ENCODE measurements at regions not wholly inside any gene's neighbourhood (a gene's known extent, or its start where the extent isn't known, plus 50 kb on each side); places are given as distances from the start of the nearest gene placed in this dataset.

DNA sequence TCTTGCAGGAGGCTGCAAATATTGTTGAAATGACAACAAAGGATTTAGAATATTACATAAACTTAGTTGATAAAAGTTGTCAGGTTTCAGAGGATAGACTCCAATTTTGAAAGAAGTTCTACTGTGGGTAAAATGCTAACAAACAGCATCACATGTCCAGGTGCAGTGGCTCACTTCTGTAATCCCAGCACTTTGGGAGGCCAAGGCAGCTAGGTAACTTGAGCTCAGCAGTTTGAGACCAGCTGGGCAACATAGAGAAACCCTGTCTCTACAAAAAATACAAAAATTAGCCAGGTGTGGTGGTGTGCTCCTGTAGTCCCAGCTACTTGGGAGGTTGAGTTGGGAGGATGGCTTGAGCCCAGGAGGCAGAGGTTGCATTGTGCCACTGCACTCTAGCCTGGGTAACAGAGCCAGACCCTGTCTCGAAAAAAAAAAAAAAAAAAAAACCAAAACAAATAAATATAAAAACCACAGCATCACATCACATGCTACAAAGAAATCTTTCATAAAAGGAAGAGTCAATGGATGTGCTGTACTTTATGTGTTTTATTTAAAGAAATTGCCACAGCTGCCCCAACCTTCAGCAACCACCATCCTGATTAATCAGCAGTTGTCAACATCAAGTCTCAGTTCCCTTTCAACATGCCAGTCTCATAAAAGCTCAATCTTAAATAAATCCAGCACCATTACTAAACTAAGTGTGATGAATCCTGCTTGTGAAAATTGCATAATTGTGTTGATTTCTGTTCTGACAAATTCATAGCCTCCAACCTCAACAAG is 83.2 kb upstream of the MBL2 start:
- no peak for TF ChIP-seq POLR2AphosphoS5 (IDR thresholded peaks at IDR 0.05; ENCODE audit: low read depth, low read length)
- no peak for TF ChIP-seq POLR2A (IDR thresholded peaks at IDR 0.05; ENCODE audit: low read depth, low read length)
- TF ChIP-seq POU2F2 (IDR thresholded peaks at IDR 0.05; ENCODE audit: low read depth, low read length): no peak
- TF ChIP-seq TAF1 (IDR thresholded peaks at IDR 0.05; ENCODE audit: low read depth, low read length): no peak
- no peak for TF ChIP-seq SPI1 (IDR thresholded peaks at IDR 0.05; ENCODE audit: low read depth, low read length)
